Astrocyte (in vitro differentiated cells and primary cell): ENCODE measurements at regions not wholly inside any gene's neighbourhood (a gene's known extent, or its start where the extent isn't known, plus 50 kb on each side); places are given as distances from the start of the nearest gene placed in this dataset.

ENCODE experiments used
- DNase-seq: peaks from one replicate; pipeline ENCODE4 v3.0.0-alpha.2; 2010; ENCODE audit warnings: low read depth
- FAIRE-seq: peaks from 2 replicates; lab custom pipeline; 2011; peaks lifted over from hg19 to GRCh38; lab: Jason Lieb, UNC
- H2AFZ ChIP-seq: 2 replicates; pipeline ENCODE4 v1.6.0; 2012; ENCODE audit warnings: low read depth, low read length, inconsistent platforms
- H3K27ac ChIP-seq: 2 replicates; pipeline ENCODE4 v1.5.1; 2011; ENCODE audit warnings: low read depth, low read length, inconsistent platforms
- H3K27me3 ChIP-seq: 2 replicates; pipeline ENCODE4 v1.6.0; 2011; ENCODE audit warnings: low read length, inconsistent platforms; ENCODE audit not compliant: insufficient read depth
- H3K36me3 ChIP-seq: 2 replicates; pipeline ENCODE4 v1.5.1; 2011; ENCODE audit warnings: low read length, inconsistent platforms; ENCODE audit not compliant: insufficient read depth
- H3K4me1 ChIP-seq: 2 replicates; pipeline ENCODE4 v1.5.1; 2011; ENCODE audit warnings: low read length, inconsistent platforms; ENCODE audit not compliant: insufficient read depth
- H3K4me2 ChIP-seq: 2 replicates; pipeline ENCODE4 v1.6.0; 2012; ENCODE audit warnings: low read length, inconsistent platforms
- H3K4me3 ChIP-seq: 2 replicates; pipeline ENCODE4 v1.5.1; 2011; ENCODE audit warnings: low read depth, mild to moderate bottlenecking, low read length, inconsistent platforms; ENCODE audit not compliant: insufficient read depth
- H3K79me2 ChIP-seq: 2 replicates; pipeline ENCODE4 v1.6.0; 2012; ENCODE audit warnings: mild to moderate bottlenecking, low read length, inconsistent platforms; ENCODE audit not compliant: insufficient read depth
- H3K9ac ChIP-seq: 2 replicates; pipeline ENCODE4 v1.6.0; 2012; ENCODE audit warnings: mild to moderate bottlenecking, low read length, inconsistent platforms
- H3K9me3 ChIP-seq: 2 replicates; pipeline ENCODE4 v1.5.1; 2012; ENCODE audit warnings: low read depth, mild to moderate bottlenecking, low read length, inconsistent platforms; ENCODE audit not compliant: insufficient read depth
- H4K20me1 ChIP-seq: 2 replicates; pipeline ENCODE4 v1.6.0; 2012; ENCODE audit warnings: low read length, inconsistent platforms; ENCODE audit not compliant: insufficient read depth
- H3K27ac Mint-ChIP-seq: one replicate; pipeline ENCODE4 v1.8.0; 2021; ENCODE audit warnings: mild to moderate bottlenecking, mixed read lengths; ENCODE audit not compliant: unreplicated experiment
- H3K27me3 Mint-ChIP-seq: one replicate; pipeline ENCODE4 v1.8.0; 2021; ENCODE audit warnings: low read depth, mixed read lengths; ENCODE audit not compliant: unreplicated experiment
- H3K36me3 Mint-ChIP-seq: one replicate; pipeline ENCODE4 v1.8.0; 2021; ENCODE audit warnings: low read depth, mixed read lengths; ENCODE audit not compliant: unreplicated experiment
- H3K4me1 Mint-ChIP-seq: one replicate; pipeline ENCODE4 v1.8.0; 2021; ENCODE audit warnings: low read depth, mixed read lengths; ENCODE audit not compliant: unreplicated experiment
- H3K4me3 Mint-ChIP-seq: one replicate; pipeline ENCODE4 v1.8.0; 2021; ENCODE audit warnings: mild to moderate bottlenecking, moderate library complexity, mixed read lengths; ENCODE audit not compliant: unreplicated experiment
- H3K9me3 Mint-ChIP-seq: one replicate; pipeline ENCODE4 v1.8.0; 2021; ENCODE audit warnings: mild to moderate bottlenecking, mixed read lengths; ENCODE audit not compliant: unreplicated experiment
- EZH2 ChIP-seq: IDR thresholded peaks from 2 replicates; pipeline ENCODE4 v1.6.1; 2012; ENCODE audit warnings: mild to moderate bottlenecking, low read length, inconsistent platforms; ENCODE audit not compliant: insufficient read depth
- TF ChIP-seq, protein P1 (sequence below): IDR thresholded peaks from 2 replicates; pipeline ENCODE4 v1.5.1; 2011; ENCODE audit warnings: low read depth, mild to moderate bottlenecking, inconsistent platforms, low read length, moderate library complexity; ENCODE audit not compliant: insufficient read depth

DNA sequence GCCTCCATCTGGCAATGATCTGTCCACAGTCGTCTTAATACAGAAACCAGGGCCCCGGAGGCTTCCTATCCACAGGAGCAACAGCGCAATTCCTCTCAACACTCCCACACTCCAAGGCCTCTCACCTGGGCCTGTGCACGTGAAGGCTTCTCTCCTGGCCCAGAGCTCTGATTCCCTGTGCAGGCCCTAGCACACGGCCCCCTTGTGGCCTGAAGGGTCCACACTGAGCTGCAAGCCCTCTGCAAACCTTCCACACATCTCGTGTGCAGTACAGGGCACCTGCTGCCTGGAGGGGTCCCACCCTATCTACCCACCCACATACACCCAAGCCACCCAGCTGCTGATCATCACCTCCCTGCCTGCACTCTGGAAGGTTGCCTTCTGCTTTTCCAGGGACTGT lies 150.1 kb upstream of the NUDT10 start:
- no peak overlapping the region for H3K27ac ChIP-seq
- H3K27me3 Mint-ChIP-seq = no peaks in the 10 kb centered on the region
- no peaks in the 10 kb centered on the region for H3K9me3 Mint-ChIP-seq
- H3K4me3 ChIP-seq = no peak overlapping the region
- H3K27ac Mint-ChIP-seq = no peak overlapping the region
- H3K4me1 Mint-ChIP-seq = no peaks in the 10 kb centered on the region
- H3K36me3 ChIP-seq = no peaks in the 10 kb centered on the region
- no peaks in the 10 kb centered on the region for H3K9me3 ChIP-seq
- H3K79me2 ChIP-seq = no peaks in the 10 kb centered on the region
- no peak overlapping the region for H3K4me3 Mint-ChIP-seq
- H3K9ac ChIP-seq = no peak overlapping the region
- DNase-seq = no peak
- H2AFZ ChIP-seq = no peak overlapping the region
- H3K27me3 ChIP-seq = no peaks in the 10 kb centered on the region
- no peak for FAIRE-seq
- H3K4me2 ChIP-seq = no peak overlapping the region
- H3K36me3 Mint-ChIP-seq = no peaks in the 10 kb centered on the region
- TF ChIP-seq, protein P1, sequence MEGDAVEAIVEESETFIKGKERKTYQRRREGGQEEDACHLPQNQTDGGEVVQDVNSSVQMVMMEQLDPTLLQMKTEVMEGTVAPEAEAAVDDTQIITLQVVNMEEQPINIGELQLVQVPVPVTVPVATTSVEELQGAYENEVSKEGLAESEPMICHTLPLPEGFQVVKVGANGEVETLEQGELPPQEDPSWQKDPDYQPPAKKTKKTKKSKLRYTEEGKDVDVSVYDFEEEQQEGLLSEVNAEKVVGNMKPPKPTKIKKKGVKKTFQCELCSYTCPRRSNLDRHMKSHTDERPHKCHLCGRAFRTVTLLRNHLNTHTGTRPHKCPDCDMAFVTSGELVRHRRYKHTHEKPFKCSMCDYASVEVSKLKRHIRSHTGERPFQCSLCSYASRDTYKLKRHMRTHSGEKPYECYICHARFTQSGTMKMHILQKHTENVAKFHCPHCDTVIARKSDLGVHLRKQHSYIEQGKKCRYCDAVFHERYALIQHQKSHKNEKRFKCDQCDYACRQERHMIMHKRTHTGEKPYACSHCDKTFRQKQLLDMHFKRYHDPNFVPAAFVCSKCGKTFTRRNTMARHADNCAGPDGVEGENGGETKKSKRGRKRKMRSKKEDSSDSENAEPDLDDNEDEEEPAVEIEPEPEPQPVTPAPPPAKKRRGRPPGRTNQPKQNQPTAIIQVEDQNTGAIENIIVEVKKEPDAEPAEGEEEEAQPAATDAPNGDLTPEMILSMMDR = no peak
- no peak for TF ChIP-seq EZH2
- H4K20me1 ChIP-seq = no peaks in the 10 kb centered on the region
- H3K4me1 ChIP-seq = no peaks in the 10 kb centered on the region

DNA sequence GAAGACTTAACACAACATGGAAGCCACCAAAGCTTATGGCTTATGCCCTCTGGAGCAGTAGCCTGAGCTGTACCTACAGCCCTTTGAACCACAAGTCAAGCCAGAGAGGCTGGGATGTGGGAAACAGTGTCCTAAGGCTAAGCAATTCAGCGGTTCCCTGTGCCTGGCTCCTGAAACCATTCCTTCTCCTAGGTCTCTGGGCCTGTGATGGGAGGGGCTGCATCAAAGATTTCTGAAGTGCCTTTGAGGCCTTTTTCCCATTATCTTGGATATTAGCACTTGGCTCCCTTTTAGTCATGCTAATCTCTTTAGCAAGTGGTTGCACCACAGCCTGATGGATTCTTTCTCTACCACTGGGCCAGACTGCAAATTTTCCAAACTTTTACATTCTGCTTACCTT lies 140.5 kb upstream of the NUDT10 start:
- TF ChIP-seq, protein P1 = no peak
- TF ChIP-seq EZH2 = no peak
- no peaks in the 10 kb centered on the region for H3K79me2 ChIP-seq
- no peaks in the 10 kb centered on the region for H3K27me3 ChIP-seq
- H3K27ac Mint-ChIP-seq = no peak overlapping the region
- no peak overlapping the region for H3K9ac ChIP-seq
- H3K4me2 ChIP-seq = no peak overlapping the region
- no peak overlapping the region for H3K27ac ChIP-seq
- no peaks in the 10 kb centered on the region for H3K9me3 ChIP-seq
- peaks cover 4% of the 10 kb centered on the region for H3K9me3 Mint-ChIP-seq
- H3K4me1 Mint-ChIP-seq = no peaks in the 10 kb centered on the region
- H3K27me3 Mint-ChIP-seq = no peaks in the 10 kb centered on the region
- H4K20me1 ChIP-seq = no peaks in the 10 kb centered on the region
- no peaks in the 10 kb centered on the region for H3K36me3 ChIP-seq
- DNase-seq (no peak), FAIRE-seq (no peak)
- no peaks in the 10 kb centered on the region for H3K36me3 Mint-ChIP-seq
- no peaks in the 10 kb centered on the region for H3K4me1 ChIP-seq
- no peak overlapping the region for H3K4me3 Mint-ChIP-seq
- H2AFZ ChIP-seq = no peak overlapping the region
- H3K4me3 ChIP-seq = no peak overlapping the region

DNA sequence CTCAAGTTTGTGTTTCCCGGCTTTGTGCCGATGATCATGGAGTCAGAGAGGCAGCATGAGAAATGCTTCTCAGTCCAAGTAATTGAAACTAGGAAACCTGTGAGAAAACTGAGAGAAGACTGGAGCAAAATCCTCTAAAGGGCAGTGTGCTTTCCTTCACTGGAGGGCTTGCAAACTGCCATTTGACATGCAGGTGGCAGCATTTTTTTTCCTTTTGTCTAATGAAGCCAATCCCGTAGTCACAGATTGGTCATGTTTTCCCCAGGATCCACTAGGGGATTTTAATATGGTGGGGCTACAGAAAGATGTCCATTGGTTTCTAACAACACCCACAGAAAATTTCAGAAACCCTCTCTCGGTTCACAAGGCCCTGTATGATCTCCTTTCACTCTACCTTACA lies 117.4 kb upstream of the NUDT10 start:
- Histone ChIP-seq H3K4me3 (no peak overlapping the region), H4K20me1 (no peaks in the 10 kb centered on the region), H3K27ac (no peak overlapping the region), H3K4me2 (no peak overlapping the region), H3K9me3 (no peaks in the 10 kb centered on the region), H3K4me1 (no peaks in the 10 kb centered on the region), H2AFZ (no peak overlapping the region), H3K36me3 (no peaks in the 10 kb centered on the region), H3K79me2 (no peaks in the 10 kb centered on the region), H3K9ac (no peak overlapping the region), H3K27me3 (no peaks in the 10 kb centered on the region)
- DNase-seq (no peak), FAIRE-seq (no peak)
- TF ChIP-seq, protein P1 = no peak
- TF ChIP-seq EZH2 = no peak
- Mint-ChIP-seq H3K9me3 (no peaks in the 10 kb centered on the region), H3K4me1 (no peaks in the 10 kb centered on the region), H3K27me3 (no peaks in the 10 kb centered on the region), H3K36me3 (no peaks in the 10 kb centered on the region), H3K27ac (no peak overlapping the region), H3K4me3 (no peak overlapping the region)
